ENCODE measurements at regions not wholly inside any gene's neighbourhood (a gene's known extent, or its start where the extent isn't known, plus 50 kb on each side); places are given as distances from the start of the nearest gene placed in this dataset.

GRCh38 chr7:142401951-142402350 is 144.1 kb upstream of the PRSS58 start:
- H3K4me3 ChIP-seq, result no peak overlapping the region
- H3K36me3 ChIP-seq, result no peaks in the 10 kb centered on the region
- intact Hi-C loops (cut with DNase I), result no loop called here
- H3K4me1 ChIP-seq, result no peaks in the 10 kb centered on the region
- no peaks in the 10 kb centered on the region for H3K9me3 ChIP-seq
- DNase-seq (ENCODE audit: extremely low spot score in 2 of 2), result no peak
- no peak overlapping the region for H3K27ac ChIP-seq
- TF ChIP-seq CTCF (IDR thresholded peaks at IDR 0.05), result no peak
- TF ChIP-seq POLR2AphosphoS5 (IDR thresholded peaks at IDR 0.05; ENCODE audit: insufficient read depth in 1 of 2, low read depth in 1 of 2), result no peak
- TF ChIP-seq POLR2A (IDR thresholded peaks at IDR 0.05), result no peak
- H3K27me3 ChIP-seq, result no peaks in the 10 kb centered on the region

GRCh38 chr7:142400042-142400533 is 142.2 kb upstream of the PRSS58 start:
- H3K27me3 ChIP-seq, result no peaks in the 10 kb centered on the region
- H3K27ac ChIP-seq, result no peak overlapping the region
- TF ChIP-seq CTCF (IDR thresholded peaks at IDR 0.05) (no peak), POLR2A (IDR thresholded peaks at IDR 0.05) (no peak), POLR2AphosphoS5 (IDR thresholded peaks at IDR 0.05; ENCODE audit: insufficient read depth in 1 of 2, low read depth in 1 of 2) (no peak)
- no peaks in the 10 kb centered on the region for H3K9me3 ChIP-seq
- intact Hi-C loops (cut with DNase I), result no loop called here
- H3K36me3 ChIP-seq, result no peaks in the 10 kb centered on the region
- no peaks in the 10 kb centered on the region for H3K4me1 ChIP-seq
- no peak overlapping the region for H3K4me3 ChIP-seq
- DNase-seq (ENCODE audit: extremely low spot score in 2 of 2), result no peak

GRCh38 chr7:142391191-142391992 is 133.5 kb upstream of the PRSS58 start:
- no peaks in the 10 kb centered on the region for H3K36me3 ChIP-seq
- no peaks in the 10 kb centered on the region for H3K27me3 ChIP-seq
- no peaks in the 10 kb centered on the region for H3K4me1 ChIP-seq
- intact Hi-C loops (cut with DNase I), result no loop called here
- no peak overlapping the region for H3K4me3 ChIP-seq
- H3K9me3 ChIP-seq, result no peaks in the 10 kb centered on the region
- H3K27ac ChIP-seq, result no peak overlapping the region
- TF ChIP-seq CTCF (IDR thresholded peaks at IDR 0.05), result no peak
- no peak for TF ChIP-seq POLR2A (IDR thresholded peaks at IDR 0.05)
- DNase-seq (ENCODE audit: extremely low spot score in 2 of 2), result no peak

GRCh38 chr7:142389544-142389943 is 131.7 kb upstream of the PRSS58 start:
- no peaks in the 10 kb centered on the region for H3K4me1 ChIP-seq
- DNase-seq (ENCODE audit: extremely low spot score in 2 of 2), result no peak
- no peaks in the 10 kb centered on the region for H3K9me3 ChIP-seq
- no peaks in the 10 kb centered on the region for H3K36me3 ChIP-seq
- no peak for TF ChIP-seq CTCF (IDR thresholded peaks at IDR 0.05)
- no peak for TF ChIP-seq POLR2A (IDR thresholded peaks at IDR 0.05)
- no peak for TF ChIP-seq POLR2AphosphoS5 (IDR thresholded peaks at IDR 0.05; ENCODE audit: insufficient read depth in 1 of 2, low read depth in 1 of 2)
- no peak overlapping the region for H3K27ac ChIP-seq
- no peaks in the 10 kb centered on the region for H3K27me3 ChIP-seq
- intact Hi-C loops (cut with DNase I), result no loop called here
- H3K4me3 ChIP-seq, result no peak overlapping the region

Data from vagina (tissue), 2 donors.